ENCODE measurements at regions not wholly inside any gene's neighbourhood (a gene's known extent, or its start where the extent isn't known, plus 50 kb on each side); places are given as distances from the start of the nearest gene placed in this dataset.

GRCh38 chr18:77879829-77880228, 630.2 kb downstream of the GALR1 start:
- H3K27ac ChIP-seq (ENCODE audit: low read depth in 1 of 2, low read length in 1 of 2): no peak overlapping the region
- 94% methylated on average over 16 of the region's 16 CpGs for WGBS
- H3K9me3 ChIP-seq (ENCODE audit: control insufficient read depth in 2 of 2, insufficient read depth in 1 of 2, low read length in 1 of 2): no peaks in the 10 kb centered on the region
- no peak for DNase-seq (ENCODE audit: low read depth in 6 of 9, low spot score in 9 of 9)
- H3K4me3 ChIP-seq (ENCODE audit: low read length in 2 of 2): no peak overlapping the region
- H3K36me3 ChIP-seq (ENCODE audit: control insufficient read depth in 2 of 2, insufficient read depth in 2 of 2, low read length in 1 of 2): no peaks in the 10 kb centered on the region
- no peaks in the 10 kb centered on the region for H3K4me1 ChIP-seq (ENCODE audit: control insufficient read depth in 2 of 2, insufficient read depth in 2 of 2, low read length in 2 of 2)
- H3K27me3 ChIP-seq (ENCODE audit: control insufficient read depth in 2 of 2, insufficient read depth in 1 of 2, low read length in 1 of 2): no peaks in the 10 kb centered on the region

- Histone ChIP-seq H3K27ac (ENCODE audit: low read depth in 1 of 2, low read length in 1 of 2) (no peak overlapping the region), H3K4me1 (ENCODE audit: control insufficient read depth in 2 of 2, insufficient read depth in 2 of 2, low read length in 2 of 2) (no peaks in the 10 kb centered on the region), H3K36me3 (ENCODE audit: control insufficient read depth in 2 of 2, insufficient read depth in 2 of 2, low read length in 1 of 2) (no peaks in the 10 kb centered on the region), H3K27me3 (ENCODE audit: control insufficient read depth in 2 of 2, insufficient read depth in 1 of 2, low read length in 1 of 2) (no peaks in the 10 kb centered on the region), H3K9me3 (ENCODE audit: control insufficient read depth in 2 of 2, insufficient read depth in 1 of 2, low read length in 1 of 2) (no peaks in the 10 kb centered on the region), H3K4me3 (ENCODE audit: low read length in 2 of 2) (no peak overlapping the region)
- 85% methylated on average over 5 of the region's 5 CpGs for WGBS
- no peak for DNase-seq (ENCODE audit: low read depth in 6 of 9, low spot score in 9 of 9)
These were observed 634.8 kb downstream of the GALR1 start for GRCh38 chr18:77884454-77884853.

- H3K4me3 ChIP-seq (ENCODE audit: low read length in 2 of 2): no peak overlapping the region
- peaks cover 0 to 3% of the 10 kb centered on the region in 2 donors for H3K27me3 ChIP-seq (ENCODE audit: control insufficient read depth in 2 of 2, insufficient read depth in 1 of 2, low read length in 1 of 2)
- H3K36me3 ChIP-seq (ENCODE audit: control insufficient read depth in 2 of 2, insufficient read depth in 2 of 2, low read length in 1 of 2): no peaks in the 10 kb centered on the region
- H3K9me3 ChIP-seq (ENCODE audit: control insufficient read depth in 2 of 2, insufficient read depth in 1 of 2, low read length in 1 of 2): no peaks in the 10 kb centered on the region
- no peak overlapping the region for H3K27ac ChIP-seq (ENCODE audit: low read depth in 1 of 2, low read length in 1 of 2)
- WGBS: 89% methylated on average over 6 of the region's 6 CpGs
- no peak for DNase-seq (ENCODE audit: low read depth in 6 of 9, low spot score in 9 of 9)
- no peaks in the 10 kb centered on the region for H3K4me1 ChIP-seq (ENCODE audit: control insufficient read depth in 2 of 2, insufficient read depth in 2 of 2, low read length in 2 of 2)
These were observed 644.4 kb downstream of the GALR1 start for GRCh38 chr18:77894060-77894459.

GRCh38 chr18:77895250-77895649, 645.6 kb downstream of the GALR1 start:
- Histone ChIP-seq H3K4me3 (ENCODE audit: low read length in 2 of 2) (no peak overlapping the region), H3K27me3 (ENCODE audit: control insufficient read depth in 2 of 2, insufficient read depth in 1 of 2, low read length in 1 of 2) (peaks cover 0 to 9% of the 10 kb centered on the region in 2 donors), H3K4me1 (ENCODE audit: control insufficient read depth in 2 of 2, insufficient read depth in 2 of 2, low read length in 2 of 2) (peaks cover 0 to 4% of the 10 kb centered on the region in 2 donors), H3K9me3 (ENCODE audit: control insufficient read depth in 2 of 2, insufficient read depth in 1 of 2, low read length in 1 of 2) (no peaks in the 10 kb centered on the region), H3K27ac (ENCODE audit: low read depth in 1 of 2, low read length in 1 of 2) (no peak overlapping the region), H3K36me3 (ENCODE audit: control insufficient read depth in 2 of 2, insufficient read depth in 2 of 2, low read length in 1 of 2) (no peaks in the 10 kb centered on the region)
- no peak for DNase-seq (ENCODE audit: low read depth in 6 of 9, low spot score in 9 of 9)
- 95% methylated on average over 6 of the region's 6 CpGs for WGBS

GRCh38 chr18:77896586-77897252, 647.1 kb downstream of the GALR1 start:
- 87% methylated on average over 12 of the region's 12 CpGs for WGBS
- no peaks in the 10 kb centered on the region for H3K36me3 ChIP-seq (ENCODE audit: control insufficient read depth in 2 of 2, insufficient read depth in 2 of 2, low read length in 1 of 2)
- H3K4me3 ChIP-seq (ENCODE audit: low read length in 2 of 2): no peak overlapping the region
- H3K27ac ChIP-seq (ENCODE audit: low read depth in 1 of 2, low read length in 1 of 2): no peak overlapping the region
- no peak for DNase-seq (ENCODE audit: low read depth in 6 of 9, low spot score in 9 of 9)
- peaks cover 0 to 12% of the 10 kb centered on the region in 2 donors for H3K27me3 ChIP-seq (ENCODE audit: control insufficient read depth in 2 of 2, insufficient read depth in 1 of 2, low read length in 1 of 2)
- H3K9me3 ChIP-seq (ENCODE audit: control insufficient read depth in 2 of 2, insufficient read depth in 1 of 2, low read length in 1 of 2): no peaks in the 10 kb centered on the region
- H3K4me1 ChIP-seq (ENCODE audit: control insufficient read depth in 2 of 2, insufficient read depth in 2 of 2, low read length in 2 of 2): peaks cover 0 to 4% of the 10 kb centered on the region in 2 donors

GRCh38 chr18:77897606-77898005, 648.0 kb downstream of the GALR1 start:
- 70% methylated on average over 8 of the region's 8 CpGs for WGBS
- H3K36me3 ChIP-seq (ENCODE audit: control insufficient read depth in 2 of 2, insufficient read depth in 2 of 2, low read length in 1 of 2): no peaks in the 10 kb centered on the region
- no peak overlapping the region for H3K27ac ChIP-seq (ENCODE audit: low read depth in 1 of 2, low read length in 1 of 2)
- peaks cover 0 to 12% of the 10 kb centered on the region in 2 donors for H3K27me3 ChIP-seq (ENCODE audit: control insufficient read depth in 2 of 2, insufficient read depth in 1 of 2, low read length in 1 of 2)
- H3K4me3 ChIP-seq (ENCODE audit: low read length in 2 of 2): no peak overlapping the region
- peaks cover 0 to 4% of the 10 kb centered on the region in 2 donors for H3K4me1 ChIP-seq (ENCODE audit: control insufficient read depth in 2 of 2, insufficient read depth in 2 of 2, low read length in 2 of 2)
- no peaks in the 10 kb centered on the region for H3K9me3 ChIP-seq (ENCODE audit: control insufficient read depth in 2 of 2, insufficient read depth in 1 of 2, low read length in 1 of 2)
- DNase-seq (ENCODE audit: low read depth in 6 of 9, low spot score in 9 of 9): no peak

GRCh38 chr18:77899972-77900754, 650.5 kb downstream of the GALR1 start:
- Histone ChIP-seq H3K36me3 (ENCODE audit: control insufficient read depth in 2 of 2, insufficient read depth in 2 of 2, low read length in 1 of 2) (no peaks in the 10 kb centered on the region), H3K27ac (ENCODE audit: low read depth in 1 of 2, low read length in 1 of 2) (no peak overlapping the region), H3K9me3 (ENCODE audit: control insufficient read depth in 2 of 2, insufficient read depth in 1 of 2, low read length in 1 of 2) (no peaks in the 10 kb centered on the region), H3K4me3 (ENCODE audit: low read length in 2 of 2) (no peak overlapping the region), H3K27me3 (ENCODE audit: control insufficient read depth in 2 of 2, insufficient read depth in 1 of 2, low read length in 1 of 2) (peaks cover 0 to 12% of the 10 kb centered on the region in 2 donors), H3K4me1 (ENCODE audit: control insufficient read depth in 2 of 2, insufficient read depth in 2 of 2, low read length in 2 of 2) (peaks cover 0 to 4% of the 10 kb centered on the region in 2 donors)
- WGBS: 6% methylated on average over 64 of the region's 64 CpGs
- peak in 8 of 9 donors; percentile 5 to 61 (median 26) for DNase-seq (ENCODE audit: low read depth in 6 of 9, low spot score in 9 of 9)

GRCh38 chr18:77905011-77905410, 655.4 kb downstream of the GALR1 start:
- WGBS: 90% methylated on average over 13 of the region's 13 CpGs
- Histone ChIP-seq H3K36me3 (ENCODE audit: control insufficient read depth in 2 of 2, insufficient read depth in 2 of 2, low read length in 1 of 2) (no peaks in the 10 kb centered on the region), H3K27ac (ENCODE audit: low read depth in 1 of 2, low read length in 1 of 2) (no peak overlapping the region), H3K9me3 (ENCODE audit: control insufficient read depth in 2 of 2, insufficient read depth in 1 of 2, low read length in 1 of 2) (no peaks in the 10 kb centered on the region), H3K4me3 (ENCODE audit: low read length in 2 of 2) (no peak overlapping the region), H3K27me3 (ENCODE audit: control insufficient read depth in 2 of 2, insufficient read depth in 1 of 2, low read length in 1 of 2) (peaks cover 0 to 4% of the 10 kb centered on the region in 2 donors), H3K4me1 (ENCODE audit: control insufficient read depth in 2 of 2, insufficient read depth in 2 of 2, low read length in 2 of 2) (no peaks in the 10 kb centered on the region)
- no peak for DNase-seq (ENCODE audit: low read depth in 6 of 9, low spot score in 9 of 9)

GRCh38 chr18:77905449-77906055, 655.9 kb downstream of the GALR1 start:
- no peak for DNase-seq (ENCODE audit: low read depth in 6 of 9, low spot score in 9 of 9)
- Histone ChIP-seq H3K27ac (ENCODE audit: low read depth in 1 of 2, low read length in 1 of 2) (no peak overlapping the region), H3K4me3 (ENCODE audit: low read length in 2 of 2) (no peak overlapping the region), H3K9me3 (ENCODE audit: control insufficient read depth in 2 of 2, insufficient read depth in 1 of 2, low read length in 1 of 2) (no peaks in the 10 kb centered on the region), H3K36me3 (ENCODE audit: control insufficient read depth in 2 of 2, insufficient read depth in 2 of 2, low read length in 1 of 2) (no peaks in the 10 kb centered on the region), H3K27me3 (ENCODE audit: control insufficient read depth in 2 of 2, insufficient read depth in 1 of 2, low read length in 1 of 2) (peaks cover 0 to under 1% of the 10 kb centered on the region in 2 donors), H3K4me1 (ENCODE audit: control insufficient read depth in 2 of 2, insufficient read depth in 2 of 2, low read length in 2 of 2) (no peaks in the 10 kb centered on the region)
- 92% methylated on average over 34 of the region's 34 CpGs for WGBS

Measured in thymus (tissue), 11 donors.